GM12873 (cell line): ENCODE measurements at regions not wholly inside any gene's neighbourhood (a gene's known extent, or its start where the extent isn't known, plus 50 kb on each side); places are given as distances from the start of the nearest gene placed in this dataset.

ENCODE experiments used
- CTCF ChIP-seq: IDR thresholded peaks from 2 replicates; pipeline ENCODE4 v1.5.1; 2012; ENCODE audit warnings: low read depth, mild to moderate bottlenecking, moderate library complexity, low read length, control low read depth; ENCODE audit not compliant: insufficient read depth; ENCODE audit errors: missing control alignments

- no peak for TF ChIP-seq CTCF
Observed at GRCh38 chr9:104280178-104280560, 186.1 kb downstream of the SMC2 start.

GRCh38 chr9:104280711-104281110, 186.6 kb downstream of the SMC2 start:
- no peak for TF ChIP-seq CTCF

GRCh38 chr9:104286187-104286586, 192.1 kb downstream of the SMC2 start:
- TF ChIP-seq CTCF: no peak

GRCh38 chr9:104286799-104287198, 192.7 kb downstream of the SMC2 start:
- TF ChIP-seq CTCF: no peak

GRCh38 chr9:104287253-104287878, 193.3 kb downstream of the SMC2 start:
- no peak for TF ChIP-seq CTCF

- no peak for TF ChIP-seq CTCF
Observed at GRCh38 chr9:104293877-104294276, 199.8 kb downstream of the SMC2 start.

GRCh38 chr9:104300124-104300523, 203.9 kb upstream of the OR13F1 start:
- no peak for TF ChIP-seq CTCF
